ENCODE measurements at regions not wholly inside any gene's neighbourhood (a gene's known extent, or its start where the extent isn't known, plus 50 kb on each side); places are given as distances from the start of the nearest gene placed in this dataset.

GRCh38 chr18:61951396-61951795 lies 58.6 kb upstream of the RNF152 start:
- no peak overlapping the region for H3K4me3 ChIP-seq (ENCODE audit: low read depth, low read length)
- DNase-seq (ENCODE audit: low read depth) = no peak

DNA sequence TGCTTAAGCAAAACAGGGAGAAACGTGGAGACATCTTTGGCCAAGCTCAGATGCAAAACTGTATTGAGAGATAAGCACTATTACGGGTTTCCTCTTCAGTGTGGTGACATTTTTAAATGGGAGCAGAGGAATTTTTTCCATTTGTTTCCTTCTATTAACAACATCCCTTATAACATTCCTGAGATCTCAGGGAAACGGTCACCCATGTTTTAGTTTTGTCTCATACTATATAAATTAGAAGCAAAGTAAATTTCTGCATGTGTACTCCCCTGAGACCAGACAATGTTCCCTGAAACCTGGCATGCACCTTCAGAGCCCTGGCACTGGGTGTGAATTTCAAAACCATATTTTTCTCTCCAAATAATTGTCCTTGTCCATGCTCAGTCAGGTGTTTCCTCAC lies 57.6 kb upstream of the RNF152 start:
- DNase-seq (ENCODE audit: low read depth) = no peak
- no peak overlapping the region for H3K4me3 ChIP-seq (ENCODE audit: low read depth, low read length)

DNA sequence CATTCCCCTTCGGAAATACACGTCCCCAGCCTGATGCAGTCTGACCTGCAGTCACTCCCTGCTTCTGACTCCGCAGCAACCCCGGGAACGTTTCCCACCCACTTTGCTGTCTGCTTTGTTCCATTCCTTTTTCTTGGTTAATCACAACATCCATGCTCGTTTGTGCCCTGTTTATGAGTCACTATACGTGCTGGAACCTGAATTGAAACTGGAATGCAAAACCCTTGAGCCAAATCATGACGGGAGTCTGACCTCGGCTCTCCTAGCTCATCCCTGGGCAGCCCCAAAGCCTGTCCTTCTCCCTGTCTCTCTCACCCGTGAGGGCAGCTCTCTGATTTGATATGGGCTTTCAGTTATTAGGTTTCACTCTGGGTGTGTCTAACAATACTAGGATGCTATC lies 57.1 kb upstream of the RNF152 start:
- no peak overlapping the region for H3K4me3 ChIP-seq (ENCODE audit: low read depth, low read length)
- peak; percentile 67 for DNase-seq (ENCODE audit: low read depth)

DNA sequence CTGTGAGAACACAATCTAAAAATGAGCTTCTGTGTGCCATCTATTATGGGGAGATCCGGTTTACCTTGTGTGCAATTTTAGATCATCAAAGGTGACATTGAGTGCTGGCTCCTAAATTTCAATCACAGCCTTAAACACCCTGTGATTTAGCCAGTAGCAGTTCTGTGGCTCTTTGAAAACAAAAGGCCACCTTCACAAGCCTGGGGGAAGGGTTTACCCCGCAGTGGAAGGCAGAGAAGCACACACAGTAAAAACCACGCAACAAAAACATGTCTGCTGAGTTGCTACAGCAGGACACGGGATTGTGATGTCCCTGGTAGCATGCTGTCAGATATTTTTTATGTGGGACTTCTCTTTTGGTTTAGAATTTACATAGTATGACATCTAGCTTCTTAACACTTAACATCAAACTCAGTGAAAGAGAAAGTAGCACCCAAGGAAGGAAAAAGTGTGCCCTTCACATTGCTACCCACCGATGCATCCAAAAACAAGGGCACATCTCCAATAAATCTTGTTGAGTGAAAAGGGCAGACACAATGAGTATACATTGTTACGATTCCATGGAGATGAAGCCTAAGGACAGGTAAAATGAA lies 56.1 kb upstream of the RNF152 start:
- H3K4me3 ChIP-seq (ENCODE audit: low read depth, low read length) = no peak overlapping the region

DNA sequence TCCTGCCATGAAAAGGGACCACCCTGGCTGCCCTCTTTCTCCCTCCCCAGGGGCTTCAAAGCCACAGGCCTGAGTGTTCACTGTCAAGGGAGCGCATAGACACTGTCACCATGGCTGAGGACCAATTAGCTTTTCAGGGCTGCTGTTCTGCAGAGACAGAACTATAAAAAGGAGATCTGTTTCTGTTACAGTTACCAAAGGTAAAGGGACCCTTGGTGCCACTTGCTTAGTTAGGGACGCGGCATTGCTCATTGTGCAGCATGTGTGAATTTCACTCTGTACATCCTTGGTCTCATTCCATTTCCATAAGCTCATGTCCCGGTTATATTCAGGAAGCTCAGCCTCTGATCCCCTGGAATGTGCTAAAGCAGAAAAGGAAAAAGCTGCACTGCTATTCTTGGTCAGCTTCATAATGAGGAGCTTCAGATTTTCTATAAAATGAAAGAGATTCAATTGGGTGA lies 55.5 kb upstream of the RNF152 start:
- DNase-seq (ENCODE audit: low read depth) = peak; percentile 28
- H3K4me3 ChIP-seq (ENCODE audit: low read depth, low read length) = no peak overlapping the region

More for the DNA sequence above, 56.1 kb upstream of the RNF152 start:
- no peak for DNase-seq (ENCODE audit: low read depth)

- H3K4me3 ChIP-seq (ENCODE audit: low read depth, low read length) = no peak overlapping the region
- peak; percentile 65 for DNase-seq (ENCODE audit: low read depth)
Observed at GRCh38 chr18:61946449-61946848, 53.6 kb upstream of the RNF152 start.

DNA sequence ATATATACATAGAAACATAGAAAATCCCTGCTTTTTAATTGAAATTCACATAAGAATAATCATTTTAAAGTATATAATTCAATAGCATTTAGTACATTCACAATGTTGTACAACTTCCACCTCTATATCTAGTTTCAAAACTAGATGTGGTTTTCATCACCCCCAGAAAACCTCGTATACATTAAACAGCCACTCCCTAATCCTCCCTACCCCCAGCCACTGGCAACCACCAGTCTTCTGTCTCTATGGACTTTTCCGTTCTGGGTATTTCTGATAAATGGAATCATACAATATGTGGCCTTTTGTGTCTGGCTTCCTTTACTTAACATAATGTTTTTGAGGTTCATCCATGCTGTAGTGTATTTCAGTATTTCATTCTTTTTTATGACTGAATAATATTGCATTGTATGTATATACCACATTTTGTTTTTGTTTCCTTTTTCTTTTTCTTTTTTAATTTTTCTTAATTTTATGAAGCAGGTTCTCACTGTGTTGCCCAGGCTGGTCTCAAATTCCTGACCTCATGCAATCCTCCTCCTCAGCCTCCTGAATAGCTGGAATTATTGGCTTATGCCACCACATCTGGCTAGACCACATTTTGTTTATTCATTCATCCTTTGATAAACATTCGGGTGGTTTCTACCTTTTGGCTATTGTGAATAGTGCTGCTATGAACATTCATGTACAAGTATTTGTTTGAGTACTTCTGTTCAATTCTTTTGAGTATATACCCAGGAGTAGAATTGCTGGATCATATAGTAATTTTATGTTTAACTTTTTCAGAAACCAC lies 50.6 kb upstream of the RNF152 start:
- DNase-seq (ENCODE audit: low read depth) = no peak
- no peak overlapping the region for H3K4me3 ChIP-seq (ENCODE audit: low read depth, low read length)

All from skeletal muscle cell (primary cell).